HEK293T (cell line): ENCODE measurements at regions not wholly inside any gene's neighbourhood (a gene's known extent, or its start where the extent isn't known, plus 50 kb on each side); places are given as distances from the start of the nearest gene placed in this dataset.

ENCODE experiments used
- CTCF ChIA-PET: fragments of 350-600 bp; formaldehyde crosslinking; extraction: SDS; loops from one replicate; lab custom pipeline; 2021; ENCODE audit warnings: antibody characterized with exemption, inconsistent platforms; lab: Yijun Ruan, JAX
- POLR2A ChIA-PET: fragments of 350-600 bp; formaldehyde crosslinking; extraction: SDS; loops from one replicate; lab custom pipeline; 2020; ENCODE audit warnings: antibody characterized with exemption, inconsistent platforms; lab: Yijun Ruan, JAX
- DNase-seq: peaks from one replicate; pipeline ENCODE4 v3.0.0; 2012; ENCODE audit warnings: mixed read lengths; ENCODE audit errors: extremely low spot score
- ARNT ChIP-seq: fragments of 450-650 bp; IDR thresholded peaks from 2 replicates; pipeline ENCODE4 v1.6.1; 2017; ENCODE audit warnings: mild to moderate bottlenecking
- BHLHE40 ChIP-seq: fragments of 450-650 bp; IDR thresholded peaks from 2 replicates; pipeline ENCODE4 v1.6.1; 2016; ENCODE audit warnings: mild to moderate bottlenecking, moderate library complexity, borderline replicate concordance
- CTBP1 ChIP-seq: fragments of 450-650 bp; IDR thresholded peaks from 2 replicates; pipeline ENCODE4 v1.6.1; 2016; ENCODE audit warnings: borderline replicate concordance
- ELF4 ChIP-seq: fragments of 450-650 bp; IDR thresholded peaks from 2 replicates; pipeline ENCODE4 v1.6.1; 2017; ENCODE audit warnings: antibody characterized with exemption
- FOXA1 ChIP-seq: fragments of 450-650 bp; IDR thresholded peaks from 2 replicates; pipeline ENCODE4 v1.6.1; 2016; ENCODE audit warnings: mild to moderate bottlenecking
- FOXK2 ChIP-seq: fragments of 450-650 bp; IDR thresholded peaks from 2 replicates; pipeline ENCODE4 v1.6.1; 2016; ENCODE audit warnings: mild to moderate bottlenecking
- FOXM1 ChIP-seq: fragments of 450-650 bp; IDR thresholded peaks from 2 replicates; pipeline ENCODE4 v1.6.1; 2017; ENCODE audit warnings: mild to moderate bottlenecking, borderline replicate concordance
- HDGF ChIP-seq: fragments of 450-650 bp; IDR thresholded peaks from 2 replicates; pipeline ENCODE4 v1.6.1; 2017; ENCODE audit warnings: antibody characterized with exemption, borderline replicate concordance
- L3MBTL2 ChIP-seq: fragments of 450-650 bp; conservative IDR thresholded peaks from 2 replicates; pipeline ENCODE4 v1.6.1; 2016; ENCODE audit warnings: mild to moderate bottlenecking
- LEF1 ChIP-seq: fragments of 450-650 bp; IDR thresholded peaks from 2 replicates; pipeline ENCODE4 v1.6.1; 2017; ENCODE audit warnings: mild to moderate bottlenecking, borderline replicate concordance
- NFRKB ChIP-seq: fragments of 450-650 bp; IDR thresholded peaks from 2 replicates; pipeline ENCODE4 v1.6.1; 2016; ENCODE audit warnings: mild to moderate bottlenecking, moderate library complexity
- SP1 ChIP-seq: fragments of 450-650 bp; IDR thresholded peaks from 2 replicates; pipeline ENCODE4 v1.6.1; 2017
- SUZ12 ChIP-seq: fragments of 450-650 bp; IDR thresholded peaks from 2 replicates; pipeline ENCODE4 v1.6.1; 2016; ENCODE audit warnings: mild to moderate bottlenecking
- TARDBP ChIP-seq: fragments of 450-650 bp; IDR thresholded peaks from 2 replicates; pipeline ENCODE4 v1.6.1; 2016
- ZNF384 ChIP-seq: fragments of 450-650 bp; IDR thresholded peaks from 2 replicates; pipeline ENCODE4 v1.6.1; 2016
- TF ChIP-seq, protein P1 (sequence below): fragments of 450-650 bp; IDR thresholded peaks from 2 replicates; pipeline ENCODE4 v1.6.1; 2016

DNA sequence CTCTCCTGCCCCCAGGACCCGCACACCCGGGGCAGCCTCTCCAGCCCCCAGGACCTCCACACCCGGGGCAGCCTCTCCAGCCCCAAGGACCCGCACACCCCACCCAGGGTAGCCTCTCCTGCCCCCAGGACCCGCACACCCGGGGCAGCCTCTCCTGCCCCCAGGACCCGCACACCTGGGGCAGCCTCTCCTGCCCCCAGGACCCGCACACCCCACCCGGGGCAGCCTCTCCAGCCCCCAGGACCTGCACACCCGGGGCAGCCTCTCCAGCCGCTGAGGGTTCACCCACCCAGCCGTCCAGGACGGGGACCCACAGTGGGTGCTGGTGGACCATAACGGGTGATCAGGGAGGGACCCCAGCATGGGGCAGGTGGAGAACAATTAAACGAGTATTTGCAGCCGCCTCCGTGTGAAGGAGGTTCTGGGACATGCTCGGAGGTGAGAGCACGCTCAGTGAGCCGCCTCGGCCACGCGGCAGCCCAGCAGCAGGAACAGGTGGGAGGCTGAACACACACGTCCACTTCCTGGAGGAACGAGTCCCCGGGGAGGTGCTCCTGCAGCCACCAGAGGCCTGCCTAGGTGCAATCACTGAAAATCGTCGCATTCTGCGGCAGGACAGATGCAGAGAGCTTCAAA, 107.9 kb downstream of the PDGFA start:
- DNase-seq, result no peak
- TF ChIP-seq LEF1, result no peak
- no peak for TF ChIP-seq L3MBTL2
- TF ChIP-seq ELF4, result no peak
- TF ChIP-seq, protein P1, sequence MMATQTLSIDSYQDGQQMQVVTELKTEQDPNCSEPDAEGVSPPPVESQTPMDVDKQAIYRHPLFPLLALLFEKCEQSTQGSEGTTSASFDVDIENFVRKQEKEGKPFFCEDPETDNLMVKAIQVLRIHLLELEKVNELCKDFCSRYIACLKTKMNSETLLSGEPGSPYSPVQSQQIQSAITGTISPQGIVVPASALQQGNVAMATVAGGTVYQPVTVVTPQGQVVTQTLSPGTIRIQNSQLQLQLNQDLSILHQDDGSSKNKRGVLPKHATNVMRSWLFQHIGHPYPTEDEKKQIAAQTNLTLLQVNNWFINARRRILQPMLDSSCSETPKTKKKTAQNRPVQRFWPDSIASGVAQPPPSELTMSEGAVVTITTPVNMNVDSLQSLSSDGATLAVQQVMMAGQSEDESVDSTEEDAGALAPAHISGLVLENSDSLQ, result no peak
- no peak for TF ChIP-seq TARDBP
- no peak for TF ChIP-seq ZNF384
- TF ChIP-seq FOXM1, result no peak
- no peak for TF ChIP-seq SP1
- TF ChIP-seq FOXA1, result no peak
- TF ChIP-seq FOXK2, result no peak
- TF ChIP-seq CTBP1, result no peak
- ChIA-PET POLR2A (no interaction called here), CTCF (no interaction called here)

DNA sequence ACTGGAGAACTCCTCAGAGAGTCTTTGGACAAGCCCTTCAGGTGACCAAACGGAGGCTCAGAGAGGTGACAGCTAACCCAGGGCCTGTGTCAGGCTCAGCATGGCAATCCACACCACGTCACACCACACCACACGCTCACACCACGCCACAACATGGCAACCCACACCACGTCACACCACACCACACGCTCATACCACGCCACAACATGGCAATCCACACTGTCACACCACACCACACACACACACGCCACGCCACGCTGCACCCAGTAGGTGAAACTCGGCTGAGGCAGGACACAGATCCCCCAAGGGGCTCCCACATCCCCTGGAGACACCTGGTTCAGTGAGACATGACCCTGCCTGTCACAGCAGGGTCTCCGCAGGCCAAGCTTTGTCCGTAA, 107.3 kb downstream of the PDGFA start:
- TF ChIP-seq TARDBP (no peak), HDGF (no peak), ELF4 (no peak), SUZ12 (no peak), CTBP1 (no peak), SP1 (no peak), ARNT (no peak), L3MBTL2 (no peak), FOXK2 (no peak), FOXA1 (no peak), ZNF384 (no peak), LEF1 (no peak), NFRKB (no peak), BHLHE40 (no peak), FOXM1 (no peak)
- TF ChIP-seq, protein P1, result no peak
- no peak for DNase-seq
- ChIA-PET POLR2A (no interaction called here), CTCF (no interaction called here)

DNA sequence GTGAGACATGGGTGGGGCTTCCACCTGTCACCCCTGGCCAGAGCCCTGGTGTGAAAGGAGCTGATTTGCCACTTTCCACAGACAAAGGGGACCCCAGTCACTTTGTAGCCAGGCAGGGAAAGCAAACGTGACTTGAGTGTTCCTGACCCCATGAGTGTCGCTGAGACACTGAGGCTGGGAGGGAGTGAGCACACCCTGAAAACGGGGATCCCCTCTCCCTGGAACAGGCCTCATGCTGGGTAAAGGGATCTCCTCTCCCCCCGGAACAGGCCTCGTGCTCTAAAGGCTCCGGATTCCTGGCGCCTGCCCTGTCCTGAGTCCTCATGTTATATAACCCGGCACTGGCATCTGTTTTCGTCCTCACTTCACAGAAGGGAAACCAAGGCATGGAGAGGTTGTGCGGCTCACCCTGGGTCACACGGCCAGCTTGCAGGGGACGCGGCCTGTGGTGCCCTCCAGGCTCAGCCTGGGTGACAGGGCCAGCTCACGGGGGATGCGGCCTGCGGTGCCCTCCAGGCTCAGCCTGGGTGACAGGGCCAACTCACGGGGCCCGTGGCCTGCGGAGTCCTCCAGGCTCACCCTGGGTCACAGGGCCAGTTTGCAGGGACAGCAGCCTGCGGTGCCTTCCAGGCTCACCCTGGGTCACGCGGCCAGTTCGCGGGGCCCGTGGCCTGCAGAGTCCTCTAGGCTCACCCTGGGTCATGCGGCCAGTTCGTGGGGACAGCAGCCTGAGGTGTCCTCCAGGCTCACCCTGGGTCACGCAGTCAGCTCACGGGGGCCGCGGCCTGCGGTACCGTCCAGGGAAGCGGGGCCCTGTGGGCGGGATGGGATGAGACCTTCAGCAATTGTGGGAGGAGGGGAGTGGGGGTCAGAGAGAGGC, 104.7 kb downstream of the PDGFA start:
- DNase-seq, result no peak
- CTCF ChIA-PET, result no interaction called here
- no peak for TF ChIP-seq CTBP1
- no peak for TF ChIP-seq FOXM1
- TF ChIP-seq TARDBP, result no peak
- no peak for TF ChIP-seq ARNT
- TF ChIP-seq L3MBTL2, result no peak
- no peak for TF ChIP-seq FOXA1
- no peak for TF ChIP-seq ELF4
- no peak for TF ChIP-seq LEF1
- no peak for TF ChIP-seq SUZ12
- no peak for TF ChIP-seq NFRKB
- POLR2A ChIA-PET, result interaction anchor here (0.9 kb wide), 1 partner anchor 17 kb away, joined by 3 read pairs; no protein-coding TSS in a partner anchor

DNA sequence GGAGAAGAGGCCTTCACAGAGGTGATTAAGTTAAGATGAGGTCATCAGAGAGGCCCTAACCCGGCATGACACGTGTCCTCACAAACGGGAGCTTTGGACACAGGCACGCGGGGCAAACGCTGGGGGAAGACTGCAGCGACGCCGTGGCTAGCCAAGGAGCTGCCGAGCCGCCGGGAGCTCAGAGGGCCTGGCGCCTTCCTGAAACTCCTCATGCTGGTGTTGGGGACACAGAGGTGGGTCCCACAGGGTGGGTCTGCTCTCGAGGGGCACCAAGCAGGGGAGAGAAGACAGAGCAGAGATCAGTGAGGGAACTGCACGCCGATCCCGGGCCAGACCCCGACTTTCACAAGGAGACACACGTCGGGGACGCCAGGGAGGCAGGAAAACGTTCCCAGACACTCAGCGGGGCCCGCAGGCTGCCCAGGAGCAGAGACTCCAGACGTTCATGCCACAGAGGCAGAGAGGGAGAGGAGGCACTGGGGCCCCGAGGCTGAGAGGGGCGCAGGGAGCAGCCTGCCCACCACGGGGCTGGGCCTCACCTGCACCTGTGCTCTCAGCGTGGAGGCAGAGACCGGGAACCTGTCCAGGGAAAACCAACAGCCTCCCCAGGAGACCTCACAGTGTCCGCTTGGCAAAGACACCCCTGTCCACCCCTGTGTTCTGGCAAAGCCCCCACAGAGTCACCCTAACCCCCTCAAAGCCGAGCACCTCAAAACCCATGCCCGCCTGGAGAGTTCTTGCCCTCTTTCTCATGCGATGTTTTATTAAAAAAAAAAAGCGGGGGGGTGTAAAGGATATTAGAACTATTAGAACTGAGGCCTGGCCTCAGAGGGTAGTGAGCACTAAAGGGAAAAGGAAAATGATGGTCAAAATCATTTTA, 103.8 kb downstream of the PDGFA start:
- CTCF ChIA-PET, result no interaction called here
- no peak for TF ChIP-seq SP1
- no peak for TF ChIP-seq LEF1
- TF ChIP-seq HDGF, result no peak
- no peak for TF ChIP-seq TARDBP
- no peak for TF ChIP-seq L3MBTL2
- DNase-seq, result no peak
- POLR2A ChIA-PET, result interaction anchor here (0.9 kb wide), 1 partner anchor 16 kb away, joined by 3 read pairs; no protein-coding TSS in a partner anchor

DNA sequence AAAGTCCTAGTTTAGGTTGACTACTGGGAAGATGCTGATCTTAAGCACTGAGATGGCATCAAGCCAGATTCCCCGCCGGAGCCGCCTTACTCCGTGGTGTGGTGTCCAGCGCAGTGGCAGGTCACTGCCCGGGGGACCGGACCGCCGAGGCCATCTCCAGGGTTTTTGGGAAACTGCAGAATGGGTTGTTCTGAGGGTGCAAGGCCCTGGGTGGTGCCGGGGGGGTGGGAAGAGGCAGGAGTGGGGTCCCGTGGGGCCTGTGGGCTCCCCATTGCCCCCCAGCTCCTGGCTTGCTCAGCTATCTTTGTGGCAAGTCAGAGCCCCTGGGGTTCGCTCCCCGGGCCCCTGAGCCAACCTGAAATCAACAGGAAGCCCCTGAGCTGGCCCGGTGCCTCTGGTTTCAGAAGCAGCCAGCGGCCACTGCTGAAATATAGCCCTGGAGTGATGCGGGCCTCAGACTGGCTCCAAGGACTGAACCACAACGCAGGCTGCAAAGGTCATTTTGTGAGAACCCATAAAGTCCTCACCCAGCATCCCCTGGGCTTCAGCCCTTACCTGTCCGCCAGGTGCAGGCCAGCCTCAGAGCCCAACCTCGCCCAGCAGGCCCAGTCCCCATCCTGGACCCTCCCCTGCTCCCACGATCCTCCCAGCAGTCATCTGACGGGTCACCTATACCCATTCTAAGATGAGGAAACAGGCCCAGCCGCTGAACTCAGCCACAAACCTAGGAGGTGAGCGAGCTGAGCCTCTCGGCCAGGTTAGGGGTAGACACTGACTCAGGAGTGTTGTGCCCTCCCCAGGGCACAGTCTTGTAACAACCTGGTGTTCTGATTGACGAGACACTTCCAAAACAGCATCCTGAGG, 102.7 kb downstream of the PDGFA start:
- ChIA-PET POLR2A (no interaction called here), CTCF (no interaction called here)
- TF ChIP-seq, protein P1, result no peak
- TF ChIP-seq TARDBP, result no peak
- TF ChIP-seq ARNT, result no peak
- TF ChIP-seq SP1, result no peak
- no peak for TF ChIP-seq ZNF384
- TF ChIP-seq ELF4, result no peak
- TF ChIP-seq SUZ12, result no peak
- no peak for TF ChIP-seq NFRKB
- no peak for DNase-seq
